ENCODE measurements at regions not wholly inside any gene's neighbourhood (a gene's known extent, or its start where the extent isn't known, plus 50 kb on each side); places are given as distances from the start of the nearest gene placed in this dataset.

GRCh38 chr4:169934794-169935429 lies 91.3 kb downstream of the MFAP3L start:
- TF ChIP-seq ZBTB49 (tag by site-specific recombination; IDR thresholded peaks at IDR 0.05; ENCODE audit: low read depth) (no peak), CTCF (tag by site-specific recombination; IDR thresholded peaks at IDR 0.05) (no peak), PRDM6 (tag by site-specific recombination; IDR thresholded peaks at IDR 0.05) (no peak), FEZF1 (tag by site-specific recombination; IDR thresholded peaks at IDR 0.05) (no peak), ZNF24 (tag by site-specific recombination; IDR thresholded peaks at IDR 0.05) (no peak), ZNF529 (tag by site-specific recombination; IDR thresholded peaks at IDR 0.05; ENCODE audit: insufficient replicate concordance) (no peak), ZNF362 (tag by site-specific recombination; IDR thresholded peaks at IDR 0.05) (no peak), KLF10 (tag by site-specific recombination; IDR thresholded peaks at IDR 0.05) (no peak), ZNF16 (tag by site-specific recombination; IDR thresholded peaks at IDR 0.05; ENCODE audit: low read depth) (no peak), ZBTB8A (tag by site-specific recombination; IDR thresholded peaks at IDR 0.05) (no peak)
